ENCODE measurements at regions not wholly inside any gene's neighbourhood (a gene's known extent, or its start where the extent isn't known, plus 50 kb on each side); places are given as distances from the start of the nearest gene placed in this dataset.

GRCh38 chr1:79310609-79311008 is 304.1 kb upstream of the ADGRL4 start:
- DNase-seq: no peak
- Histone ChIP-seq H3K9me3 (no peaks in the 10 kb centered on the region), H3K27me3 (no peaks in the 10 kb centered on the region), H3K36me3 (no peaks in the 10 kb centered on the region), H3K4me1 (no peaks in the 10 kb centered on the region), H3K27ac (no peak overlapping the region), H3K4me3 (no peak overlapping the region)
- TF ChIP-seq POLR2A (IDR thresholded peaks at IDR 0.05): no peak
- TF ChIP-seq, protein P1, sequence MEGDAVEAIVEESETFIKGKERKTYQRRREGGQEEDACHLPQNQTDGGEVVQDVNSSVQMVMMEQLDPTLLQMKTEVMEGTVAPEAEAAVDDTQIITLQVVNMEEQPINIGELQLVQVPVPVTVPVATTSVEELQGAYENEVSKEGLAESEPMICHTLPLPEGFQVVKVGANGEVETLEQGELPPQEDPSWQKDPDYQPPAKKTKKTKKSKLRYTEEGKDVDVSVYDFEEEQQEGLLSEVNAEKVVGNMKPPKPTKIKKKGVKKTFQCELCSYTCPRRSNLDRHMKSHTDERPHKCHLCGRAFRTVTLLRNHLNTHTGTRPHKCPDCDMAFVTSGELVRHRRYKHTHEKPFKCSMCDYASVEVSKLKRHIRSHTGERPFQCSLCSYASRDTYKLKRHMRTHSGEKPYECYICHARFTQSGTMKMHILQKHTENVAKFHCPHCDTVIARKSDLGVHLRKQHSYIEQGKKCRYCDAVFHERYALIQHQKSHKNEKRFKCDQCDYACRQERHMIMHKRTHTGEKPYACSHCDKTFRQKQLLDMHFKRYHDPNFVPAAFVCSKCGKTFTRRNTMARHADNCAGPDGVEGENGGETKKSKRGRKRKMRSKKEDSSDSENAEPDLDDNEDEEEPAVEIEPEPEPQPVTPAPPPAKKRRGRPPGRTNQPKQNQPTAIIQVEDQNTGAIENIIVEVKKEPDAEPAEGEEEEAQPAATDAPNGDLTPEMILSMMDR (IDR thresholded peaks at IDR 0.05): no peak

DNA sequence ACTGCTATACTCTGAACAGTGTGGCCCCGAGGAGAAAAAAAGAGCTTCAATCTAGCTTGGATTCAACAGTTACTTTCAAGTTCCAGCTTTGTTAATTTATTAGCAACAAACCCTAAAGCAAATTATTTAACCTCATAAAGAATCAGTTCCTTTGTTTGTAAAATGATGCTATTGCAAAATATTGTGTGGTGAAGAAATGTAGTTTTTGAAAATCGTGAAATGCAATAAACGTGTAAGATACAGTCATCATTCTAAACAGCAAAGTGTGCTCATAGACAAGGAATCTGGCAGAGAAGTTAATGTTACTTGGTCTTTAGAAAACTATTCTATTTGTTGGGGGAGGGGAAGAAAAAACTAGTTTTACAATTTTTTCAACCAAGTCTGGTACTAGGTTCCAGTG is 297.6 kb upstream of the ADGRL4 start:
- DNase-seq: no peak
- H3K36me3 ChIP-seq: no peaks in the 10 kb centered on the region
- no peaks in the 10 kb centered on the region for H3K9me3 ChIP-seq
- H3K4me1 ChIP-seq: no peaks in the 10 kb centered on the region
- H3K27me3 ChIP-seq: no peaks in the 10 kb centered on the region
- no peak overlapping the region for H3K4me3 ChIP-seq
- H3K27ac ChIP-seq: no peak overlapping the region
- TF ChIP-seq, protein P1 (IDR thresholded peaks at IDR 0.05): no peak
- TF ChIP-seq POLR2A (IDR thresholded peaks at IDR 0.05): no peak

- Histone ChIP-seq H3K4me1 (no peaks in the 10 kb centered on the region), H3K4me3 (no peak overlapping the region), H3K27me3 (no peaks in the 10 kb centered on the region), H3K9me3 (no peaks in the 10 kb centered on the region), H3K36me3 (no peaks in the 10 kb centered on the region), H3K27ac (no peak overlapping the region)
- no peak for DNase-seq
- TF ChIP-seq, protein P1 (IDR thresholded peaks at IDR 0.05): no peak
- no peak for TF ChIP-seq POLR2A (IDR thresholded peaks at IDR 0.05)
Observed at GRCh38 chr1:79303040-79303439, 296.5 kb upstream of the ADGRL4 start.

GRCh38 chr1:79302380-79302930 is 295.9 kb upstream of the ADGRL4 start:
- no peak for TF ChIP-seq POLR2A (IDR thresholded peaks at IDR 0.05)
- TF ChIP-seq, protein P1 (IDR thresholded peaks at IDR 0.05): no peak
- no peak for DNase-seq
- Histone ChIP-seq H3K36me3 (no peaks in the 10 kb centered on the region), H3K9me3 (no peaks in the 10 kb centered on the region), H3K4me1 (no peaks in the 10 kb centered on the region), H3K4me3 (no peak overlapping the region), H3K27me3 (no peaks in the 10 kb centered on the region), H3K27ac (no peak overlapping the region)

GRCh38 chr1:79295967-79296366 is 289.4 kb upstream of the ADGRL4 start:
- no peak for DNase-seq
- TF ChIP-seq POLR2A (IDR thresholded peaks at IDR 0.05): no peak
- TF ChIP-seq, protein P1 (IDR thresholded peaks at IDR 0.05): no peak
- no peaks in the 10 kb centered on the region for H3K4me1 ChIP-seq
- no peaks in the 10 kb centered on the region for H3K36me3 ChIP-seq
- no peak overlapping the region for H3K4me3 ChIP-seq
- no peaks in the 10 kb centered on the region for H3K9me3 ChIP-seq
- no peaks in the 10 kb centered on the region for H3K27me3 ChIP-seq
- H3K27ac ChIP-seq: no peak overlapping the region

DNA sequence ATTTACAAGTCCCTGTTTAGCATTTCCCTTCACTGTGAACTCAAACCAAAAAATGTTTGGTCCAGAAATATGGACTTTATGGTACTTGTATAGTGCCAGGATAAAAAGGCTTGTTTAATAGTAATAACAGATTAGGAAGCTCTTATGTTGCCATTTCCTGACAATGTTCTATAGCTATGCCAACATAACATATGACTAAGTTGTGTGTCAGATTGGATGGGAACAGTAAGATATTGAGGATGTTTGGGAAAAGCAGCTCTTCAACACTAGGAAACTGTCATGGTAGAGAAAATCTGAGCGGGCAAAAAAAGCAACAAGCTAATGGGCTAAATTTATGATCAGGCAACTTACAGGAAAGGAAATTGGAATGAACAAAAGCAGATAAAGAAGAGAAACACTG is 287.1 kb upstream of the ADGRL4 start:
- Histone ChIP-seq H3K4me1 (no peaks in the 10 kb centered on the region), H3K36me3 (no peaks in the 10 kb centered on the region), H3K27ac (no peak overlapping the region), H3K27me3 (no peaks in the 10 kb centered on the region), H3K9me3 (no peaks in the 10 kb centered on the region), H3K4me3 (no peak overlapping the region)
- DNase-seq: no peak
- no peak for TF ChIP-seq POLR2A (IDR thresholded peaks at IDR 0.05)
- TF ChIP-seq, protein P1 (IDR thresholded peaks at IDR 0.05): no peak
